ENCODE measurements at regions not wholly inside any gene's neighbourhood (a gene's known extent, or its start where the extent isn't known, plus 50 kb on each side); places are given as distances from the start of the nearest gene placed in this dataset.
"Not testable (repeated sequence)": the region's sequence is repeated elsewhere in the genome, so short reads cannot be mapped to it uniquely, and the experiment has no call there.

- not testable (repeated sequence) for TF ChIP-seq POLR2A, EP300 (IDR thresholded peaks at IDR 0.05)
Observed at GRCh38 chr16:33928026-33928425, 468.6 kb downstream of the TP53TG3F start.
